Natural killer cell (primary cell): ENCODE measurements at regions not wholly inside any gene's neighbourhood (a gene's known extent, or its start where the extent isn't known, plus 50 kb on each side); places are given as distances from the start of the nearest gene placed in this dataset.

Experiments used
- ATAC-seq, 3 donors: fragments of 150-1000 bp in 2 of 3; fragments of 200-7000 bp in 1 of 3; cut with Tn5 transposase; 1 replicate in 1 of 3; 2 replicates in 2 of 3; pipeline ENCODE4 v1.10.0; 2021; ENCODE audit warnings: mild to moderate bottlenecking in 2 of 3, moderate library complexity in 2 of 3
- DNase-seq, 2 donors: peaks; one replicate each; pipeline versions ENCODE4 v3.0.0 to v3.0.0-alpha.2; 2013 to 2021; ENCODE audit warnings: mixed read lengths in 1 of 2
- H3K27ac ChIP-seq: one replicate; pipeline ENCODE4 v1.5.1; 2013; ENCODE audit warnings: mild to moderate bottlenecking, low read length
- H3K27me3 ChIP-seq: one replicate; pipeline ENCODE4 v1.6.1; 2013; ENCODE audit warnings: low read length; ENCODE audit not compliant: control insufficient read depth, insufficient read depth
- H3K36me3 ChIP-seq: one replicate; pipeline ENCODE4 v1.6.1; 2013; ENCODE audit warnings: low read length; ENCODE audit not compliant: control insufficient read depth, insufficient read depth
- H3K4me1 ChIP-seq: one replicate; pipeline ENCODE4 v1.6.1; 2013; ENCODE audit warnings: low read length; ENCODE audit not compliant: control insufficient read depth, insufficient read depth
- H3K4me3 ChIP-seq: one replicate; pipeline ENCODE4 v1.5.1; 2013; ENCODE audit warnings: low read length
- H3K9me3 ChIP-seq: one replicate; pipeline ENCODE4 v1.6.1; 2013; ENCODE audit warnings: low read length; ENCODE audit not compliant: control insufficient read depth, insufficient read depth
- H3K27ac Mint-ChIP-seq, 2 donors: one replicate each; pipeline ENCODE4 v1.8.0; 2022; ENCODE audit warnings: mild to moderate bottlenecking in 2 of 2, mixed read lengths in 2 of 2, moderate library complexity in 1 of 2
- H3K27me3 Mint-ChIP-seq, 2 donors: one replicate each; pipeline ENCODE4 v1.8.0; 2022; ENCODE audit warnings: low read depth in 2 of 2, mixed read lengths in 2 of 2
- H3K36me3 Mint-ChIP-seq: one replicate; pipeline ENCODE4 v1.8.0; 2022; ENCODE audit warnings: mixed read lengths
- H3K4me1 Mint-ChIP-seq, 2 donors: one replicate each; pipeline ENCODE4 v1.8.0; 2022; ENCODE audit warnings: mixed read lengths in 2 of 2
- H3K4me3 Mint-ChIP-seq: one replicate; pipeline ENCODE4 v1.8.0; 2022; ENCODE audit warnings: mild to moderate bottlenecking, moderate library complexity, mixed read lengths
- H3K9me3 Mint-ChIP-seq, 2 donors: one replicate each; pipeline ENCODE4 v1.8.0; 2022; ENCODE audit warnings: mixed read lengths in 2 of 2
- WGBS: methylation state at CpG from one replicate; pipeline ENCODE4 v1.1.7; 2013; ENCODE audit warnings: missing lambda C conversion rate; ENCODE audit not compliant: insufficient coverage; 5-methylcytosine and 5-hydroxymethylcytosine counted together
- intact Hi-C: fragments of 100-400 bp; cut with micrococcal nuclease; formaldehyde crosslinking; loops from one replicate; pipeline ENCODE4 v1.14.2; 2022
- TF ChIP-seq, protein P1 (sequence below): fragments of 200-600 bp; IDR thresholded peaks from one replicate; pipeline ENCODE4 v1.8.0; 2022; ENCODE audit warnings: antibody characterized with exemption

DNA sequence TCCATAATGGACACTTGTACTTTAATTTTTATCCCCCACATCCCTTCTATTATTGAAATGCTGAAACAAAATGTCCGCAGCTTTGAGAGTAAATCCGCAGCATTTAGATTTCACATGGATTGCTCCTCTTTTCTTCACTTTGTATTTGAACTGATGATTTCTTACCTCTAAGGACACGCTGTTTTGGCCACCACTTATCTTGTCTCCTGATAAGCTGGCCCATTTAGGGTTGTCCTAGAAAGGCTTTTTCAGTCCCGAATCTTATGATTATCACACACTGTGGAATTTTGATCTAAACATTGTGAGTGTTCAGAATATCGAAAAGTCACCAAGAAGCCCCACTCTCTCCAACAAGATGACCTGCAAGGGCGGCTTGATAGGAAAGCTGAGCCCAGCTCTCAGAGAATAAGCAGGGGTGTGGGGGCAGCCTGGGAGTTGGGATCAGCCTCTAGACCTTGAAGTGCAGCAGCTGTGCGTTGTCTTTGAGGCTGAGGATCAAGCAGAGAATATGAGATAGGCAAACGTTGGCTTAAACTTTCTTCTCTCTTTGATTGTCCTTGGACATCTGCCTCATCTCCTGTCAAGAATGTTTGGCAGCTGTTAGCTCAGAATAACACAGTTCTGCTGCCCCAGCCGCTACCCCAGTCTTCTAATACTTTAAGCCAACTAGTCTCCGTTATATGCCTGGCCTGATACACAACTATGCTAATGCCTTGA is 399.7 kb upstream of the NR2F2 start:
- Histone ChIP-seq H3K36me3 (no peaks in the 10 kb centered on the region), H3K9me3 (no peaks in the 10 kb centered on the region), H3K27me3 (no peaks in the 10 kb centered on the region), H3K4me1 (peaks cover 17% of the 10 kb centered on the region), H3K4me3 (no peak overlapping the region), H3K27ac (no peak overlapping the region)
- Mint-ChIP-seq H3K36me3 (no peaks in the 10 kb centered on the region), H3K4me1 (peaks cover 58 to 61% of the 10 kb centered on the region in 2 donors), H3K27ac (no peak overlapping the region), H3K9me3 (no peaks in the 10 kb centered on the region), H3K27me3 (no peaks in the 10 kb centered on the region), H3K4me3 (peak overlapping the region; percentile 52)
- DNase-seq: no peak
- 96% methylated on average over 10 of the region's 10 CpGs for WGBS
- intact Hi-C loops: no loop called here
- TF ChIP-seq, protein P1, sequence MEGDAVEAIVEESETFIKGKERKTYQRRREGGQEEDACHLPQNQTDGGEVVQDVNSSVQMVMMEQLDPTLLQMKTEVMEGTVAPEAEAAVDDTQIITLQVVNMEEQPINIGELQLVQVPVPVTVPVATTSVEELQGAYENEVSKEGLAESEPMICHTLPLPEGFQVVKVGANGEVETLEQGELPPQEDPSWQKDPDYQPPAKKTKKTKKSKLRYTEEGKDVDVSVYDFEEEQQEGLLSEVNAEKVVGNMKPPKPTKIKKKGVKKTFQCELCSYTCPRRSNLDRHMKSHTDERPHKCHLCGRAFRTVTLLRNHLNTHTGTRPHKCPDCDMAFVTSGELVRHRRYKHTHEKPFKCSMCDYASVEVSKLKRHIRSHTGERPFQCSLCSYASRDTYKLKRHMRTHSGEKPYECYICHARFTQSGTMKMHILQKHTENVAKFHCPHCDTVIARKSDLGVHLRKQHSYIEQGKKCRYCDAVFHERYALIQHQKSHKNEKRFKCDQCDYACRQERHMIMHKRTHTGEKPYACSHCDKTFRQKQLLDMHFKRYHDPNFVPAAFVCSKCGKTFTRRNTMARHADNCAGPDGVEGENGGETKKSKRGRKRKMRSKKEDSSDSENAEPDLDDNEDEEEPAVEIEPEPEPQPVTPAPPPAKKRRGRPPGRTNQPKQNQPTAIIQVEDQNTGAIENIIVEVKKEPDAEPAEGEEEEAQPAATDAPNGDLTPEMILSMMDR: no peak
- ATAC-seq: no peak

DNA sequence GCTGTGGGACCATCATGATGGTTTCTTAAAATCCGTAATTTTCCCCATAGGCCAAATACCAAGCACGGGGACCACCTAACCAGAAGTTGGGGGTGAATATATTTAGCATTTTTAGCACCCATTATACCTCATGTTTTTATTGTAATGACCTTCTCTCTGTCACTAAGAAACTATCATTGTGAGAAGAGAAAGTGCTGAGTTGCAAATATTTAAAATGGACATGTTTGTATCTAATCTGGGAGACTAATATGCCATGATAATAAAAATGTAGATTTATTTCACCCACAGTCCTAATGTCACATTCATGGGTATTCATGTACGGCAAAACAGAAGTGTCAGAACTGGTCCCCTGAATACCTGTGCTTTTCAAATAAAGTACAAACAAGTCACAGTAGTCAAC is 398.9 kb upstream of the NR2F2 start:
- TF ChIP-seq, protein P1: no peak
- H3K27me3 Mint-ChIP-seq: peaks cover 0 to 2% of the 10 kb centered on the region in 2 donors
- H3K36me3 Mint-ChIP-seq: no peaks in the 10 kb centered on the region
- H3K27ac Mint-ChIP-seq: no peak overlapping the region
- Histone ChIP-seq H3K27me3 (no peaks in the 10 kb centered on the region), H3K9me3 (no peaks in the 10 kb centered on the region), H3K36me3 (no peaks in the 10 kb centered on the region), H3K4me3 (no peak overlapping the region), H3K27ac (no peak overlapping the region), H3K4me1 (peaks cover 17% of the 10 kb centered on the region)
- no peak overlapping the region for H3K4me3 Mint-ChIP-seq
- DNase-seq (no peak), ATAC-seq (no peak)
- peaks cover 58 to 61% of the 10 kb centered on the region in 2 donors for H3K4me1 Mint-ChIP-seq
- 100% methylated on average over 1 of the region's 3 CpGs for WGBS
- intact Hi-C loops: no loop called here
- H3K9me3 Mint-ChIP-seq: no peaks in the 10 kb centered on the region

DNA sequence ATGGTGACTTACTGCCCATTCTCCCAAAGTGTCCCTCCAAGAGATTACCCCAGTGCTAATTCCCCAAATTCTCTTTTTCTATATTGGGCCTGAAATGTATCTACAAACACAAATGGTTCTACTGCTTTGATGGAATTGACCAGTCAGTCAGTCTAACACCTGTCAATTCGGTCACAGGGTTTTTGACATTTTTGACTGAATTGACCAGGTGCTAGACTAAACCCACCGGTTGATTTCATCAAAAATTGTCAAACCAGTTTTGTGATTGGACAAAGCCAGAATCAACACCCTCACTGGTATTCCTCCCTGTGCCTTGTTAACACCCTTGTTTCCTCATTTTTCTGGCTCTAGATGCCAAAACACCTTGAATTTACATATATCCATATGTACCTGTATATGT is 398.4 kb upstream of the NR2F2 start:
- intact Hi-C loops: no loop called here
- TF ChIP-seq, protein P1: no peak
- H3K4me3 ChIP-seq: no peak overlapping the region
- 91% methylated on average over 2 of the region's 2 CpGs for WGBS
- Mint-ChIP-seq H3K27ac (no peak overlapping the region), H3K4me1 (peaks cover 58 to 60% of the 10 kb centered on the region in 2 donors), H3K27me3 (peaks cover 0 to 2% of the 10 kb centered on the region in 2 donors), H3K4me3 (no peak overlapping the region), H3K9me3 (no peaks in the 10 kb centered on the region), H3K36me3 (no peaks in the 10 kb centered on the region)
- no peaks in the 10 kb centered on the region for H3K9me3 ChIP-seq
- H3K27me3 ChIP-seq: no peaks in the 10 kb centered on the region
- peaks cover 17% of the 10 kb centered on the region for H3K4me1 ChIP-seq
- ATAC-seq: no peak
- DNase-seq: no peak
- no peaks in the 10 kb centered on the region for H3K36me3 ChIP-seq
- H3K27ac ChIP-seq: no peak overlapping the region

DNA sequence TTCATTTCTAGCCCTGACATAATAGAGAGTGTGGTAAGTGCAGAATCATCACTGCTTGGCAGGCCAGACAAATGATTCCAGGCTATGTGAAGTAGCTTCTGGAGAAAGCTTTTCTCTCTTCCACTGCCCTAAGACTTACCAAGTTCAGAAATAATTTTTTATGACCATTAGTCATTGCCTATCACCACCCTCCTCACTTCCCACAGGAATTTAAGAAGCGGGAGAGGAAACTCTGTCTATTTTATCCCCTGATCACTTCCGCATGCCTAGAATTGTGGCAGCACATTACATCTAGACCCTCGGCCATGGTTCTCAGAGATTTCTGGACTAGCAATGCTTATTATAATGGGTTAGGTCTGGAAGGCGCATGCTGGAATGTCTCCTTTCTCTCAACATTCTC is 397.8 kb upstream of the NR2F2 start:
- intact Hi-C loops: no loop called here
- no peaks in the 10 kb centered on the region for H3K9me3 ChIP-seq
- no peak overlapping the region for H3K27ac ChIP-seq
- WGBS: 100% methylated on average over 3 of the region's 4 CpGs
- Mint-ChIP-seq H3K9me3 (no peaks in the 10 kb centered on the region), H3K4me3 (no peak overlapping the region), H3K36me3 (no peaks in the 10 kb centered on the region), H3K4me1 (peaks cover 52 to 55% of the 10 kb centered on the region in 2 donors), H3K27ac (no peak overlapping the region), H3K27me3 (peaks cover 0 to 2% of the 10 kb centered on the region in 2 donors)
- H3K27me3 ChIP-seq: no peaks in the 10 kb centered on the region
- TF ChIP-seq, protein P1: no peak
- peaks cover 17% of the 10 kb centered on the region for H3K4me1 ChIP-seq
- no peak overlapping the region for H3K4me3 ChIP-seq
- ATAC-seq (no peak), DNase-seq (no peak)
- H3K36me3 ChIP-seq: no peaks in the 10 kb centered on the region
